MM.1S (cell line): ENCODE measurements at regions not wholly inside any gene's neighbourhood (a gene's known extent, or its start where the extent isn't known, plus 50 kb on each side); places are given as distances from the start of the nearest gene placed in this dataset.

ENCODE experiments used
- DNase-seq: peaks from one replicate; pipeline ENCODE4 v3.0.0-alpha.2; 2015
- H2AFZ ChIP-seq: fragments of 300-600 bp; sonication (generic); 2 replicates; pipeline ENCODE4 v1.6.0; 2016; ENCODE audit warnings: antibody characterized with exemption, low read length
- H3F3A ChIP-seq: fragments of 300-600 bp; sonication (generic); 2 replicates; pipeline ENCODE4 v1.6.1; 2016; ENCODE audit warnings: mild to moderate bottlenecking, antibody characterized with exemption, low read length, moderate library complexity, mixed read lengths; ENCODE audit not compliant: insufficient read depth
- H3K27ac ChIP-seq: fragments of 300-600 bp; sonication (generic); 2 replicates; pipeline ENCODE4 v1.5.1; 2016; ENCODE audit warnings: mild to moderate bottlenecking, low read length
- H3K27me3 ChIP-seq: fragments of 300-600 bp; sonication (generic); replicated peaks from 2 replicates; pipeline ENCODE4 v1.6.0; 2016; ENCODE audit warnings: low read length; ENCODE audit not compliant: insufficient read depth
- H3K36me3 ChIP-seq: fragments of 300-600 bp; sonication (generic); replicated peaks from 2 replicates; pipeline ENCODE4 v1.6.1; 2016; ENCODE audit warnings: mild to moderate bottlenecking, low read length, mixed read lengths; ENCODE audit not compliant: insufficient read depth
- H3K4me1 ChIP-seq: fragments of 300-600 bp; sonication (generic); 2 replicates; pipeline ENCODE4 v1.6.1; 2016; ENCODE audit warnings: low read length, mixed read lengths
- H3K4me2 ChIP-seq: fragments of 300-600 bp; sonication (generic); 2 replicates; pipeline ENCODE4 v1.6.0; 2016; ENCODE audit warnings: low read depth, low read length
- H3K4me3 ChIP-seq: fragments of 300-600 bp; sonication (generic); 2 replicates; pipeline ENCODE4 v1.5.1; 2016; ENCODE audit warnings: low read length, mixed read lengths
- H3K79me2 ChIP-seq: fragments of 300-600 bp; sonication (generic); 2 replicates; pipeline ENCODE4 v1.6.1; 2016; ENCODE audit warnings: mixed run types, low read length, mixed read lengths
- H3K9ac ChIP-seq: fragments of 300-600 bp; sonication (generic); 2 replicates; pipeline ENCODE4 v1.6.1; 2016; ENCODE audit warnings: low read length, mixed read lengths
- H3K9me2 ChIP-seq: fragments of 300-600 bp; sonication (generic); replicated peaks from 2 replicates; pipeline ENCODE4 v1.6.1; 2016; ENCODE audit warnings: mild to moderate bottlenecking, low read length, mixed read lengths; ENCODE audit not compliant: insufficient read depth
- H3K9me3 ChIP-seq: fragments of 300-600 bp; sonication (generic); replicated peaks from 2 replicates; pipeline ENCODE4 v1.6.1; 2016; ENCODE audit warnings: mild to moderate bottlenecking, low read length, mixed read lengths; ENCODE audit not compliant: insufficient read depth
- H4K20me1 ChIP-seq: fragments of 300-600 bp; sonication (generic); 2 replicates; pipeline ENCODE4 v1.6.1; 2016; ENCODE audit warnings: mild to moderate bottlenecking, low read length, moderate library complexity, mixed read lengths; ENCODE audit not compliant: insufficient read depth
- CTCF ChIP-seq: fragments of 300-600 bp; sonication (generic); IDR thresholded peaks from 2 replicates; pipeline ENCODE4 v1.5.1; 2016; ENCODE audit warnings: antibody characterized with exemption, low read length, mixed read lengths
- EZH2 ChIP-seq: fragments of 300-600 bp; sonication (generic); optimal IDR thresholded peaks from 2 replicates; pipeline ENCODE3; 2017; ENCODE audit warnings: low read depth, mild to moderate bottlenecking, antibody characterized with exemption, low read length, mixed read lengths
- EZH2phosphoT487 ChIP-seq: fragments of 300-600 bp; sonication (generic); IDR thresholded peaks from 2 replicates; pipeline ENCODE4 v1.6.1; 2018; ENCODE audit warnings: antibody characterized with exemption, low read length

- TF ChIP-seq EZH2phosphoT487 (no peak), CTCF (no peak), EZH2 (no peak)
- Histone ChIP-seq H3K9me2 (no peaks in the 10 kb centered on the region), H3K4me1 (no peaks in the 10 kb centered on the region), H3K9me3 (no peaks in the 10 kb centered on the region), H3K79me2 (no peaks in the 10 kb centered on the region), H2AFZ (no peak overlapping the region), H3K9ac (no peak overlapping the region), H3K4me3 (no peak overlapping the region), H3K4me2 (no peak overlapping the region), H3K27me3 (no peaks in the 10 kb centered on the region), H3K36me3 (no peaks in the 10 kb centered on the region), H3F3A (no peaks in the 10 kb centered on the region), H3K27ac (no peak overlapping the region), H4K20me1 (no peaks in the 10 kb centered on the region)
- no peak for DNase-seq
Measured at GRCh38 chr7:36001546-36001945, 151.5 kb upstream of the EEPD1 start.

GRCh38 chr7:36002900-36003299 lies 150.2 kb upstream of the EEPD1 start:
- no peaks in the 10 kb centered on the region for H3K4me1 ChIP-seq
- no peak for DNase-seq
- no peaks in the 10 kb centered on the region for H3K27me3 ChIP-seq
- H3K4me3 ChIP-seq, result no peak overlapping the region
- TF ChIP-seq EZH2phosphoT487 (no peak), CTCF (no peak), EZH2 (no peak)
- H3K27ac ChIP-seq, result no peak overlapping the region
- H3K9me2 ChIP-seq, result no peaks in the 10 kb centered on the region
- no peak overlapping the region for H2AFZ ChIP-seq
- no peaks in the 10 kb centered on the region for H3K9me3 ChIP-seq
- H3F3A ChIP-seq, result no peaks in the 10 kb centered on the region
- no peaks in the 10 kb centered on the region for H3K79me2 ChIP-seq
- H3K36me3 ChIP-seq, result no peaks in the 10 kb centered on the region
- no peak overlapping the region for H3K9ac ChIP-seq
- H3K4me2 ChIP-seq, result no peak overlapping the region
- H4K20me1 ChIP-seq, result no peaks in the 10 kb centered on the region

GRCh38 chr7:36003343-36003742 lies 149.7 kb upstream of the EEPD1 start:
- Histone ChIP-seq H3K4me2 (no peak overlapping the region), H3K4me1 (no peaks in the 10 kb centered on the region), H3K9ac (no peak overlapping the region), H3K27me3 (no peaks in the 10 kb centered on the region), H2AFZ (no peak overlapping the region), H3K4me3 (no peak overlapping the region), H3F3A (no peaks in the 10 kb centered on the region), H4K20me1 (no peaks in the 10 kb centered on the region), H3K9me3 (no peaks in the 10 kb centered on the region), H3K36me3 (no peaks in the 10 kb centered on the region), H3K79me2 (no peaks in the 10 kb centered on the region), H3K27ac (no peak overlapping the region), H3K9me2 (no peaks in the 10 kb centered on the region)
- TF ChIP-seq EZH2, result no peak
- TF ChIP-seq CTCF, result no peak
- no peak for TF ChIP-seq EZH2phosphoT487
- DNase-seq, result no peak

GRCh38 chr7:36005293-36005692 lies 147.8 kb upstream of the EEPD1 start:
- no peak for DNase-seq
- Histone ChIP-seq H3K36me3 (no peaks in the 10 kb centered on the region), H3K27me3 (no peaks in the 10 kb centered on the region), H3K4me1 (no peaks in the 10 kb centered on the region), H3K4me2 (no peak overlapping the region), H3K79me2 (no peaks in the 10 kb centered on the region), H2AFZ (no peak overlapping the region), H3K9me2 (no peaks in the 10 kb centered on the region), H4K20me1 (no peaks in the 10 kb centered on the region), H3F3A (no peaks in the 10 kb centered on the region), H3K9me3 (no peaks in the 10 kb centered on the region), H3K4me3 (no peak overlapping the region), H3K27ac (no peak overlapping the region), H3K9ac (no peak overlapping the region)
- TF ChIP-seq CTCF, result no peak
- no peak for TF ChIP-seq EZH2
- no peak for TF ChIP-seq EZH2phosphoT487
